ENCODE measurements at regions not wholly inside any gene's neighbourhood (a gene's known extent, or its start where the extent isn't known, plus 50 kb on each side); places are given as distances from the start of the nearest gene placed in this dataset.
A peak's percentile ranks its signal among the peaks of the same experiment; 100 is the strongest.
"Not testable (repeated sequence)": the region's sequence is repeated elsewhere in the genome, so short reads cannot be mapped to it uniquely, and the experiment has no call there.

- no peak for DNase-seq (ENCODE audit: low read depth)
Observed at GRCh38 chr6:6748001-6748400, 159.5 kb downstream of the LY86 start.

GRCh38 chr6:6749702-6750491 lies 161.4 kb downstream of the LY86 start:
- peak; percentile 46 for DNase-seq (ENCODE audit: low read depth)

GRCh38 chr6:6750594-6751265 lies 162.2 kb downstream of the LY86 start:
- DNase-seq (ENCODE audit: low read depth): no peak

- no peak for DNase-seq (ENCODE audit: low read depth)
Observed at GRCh38 chr6:6751266-6751596, 162.7 kb downstream of the LY86 start.

- DNase-seq (ENCODE audit: low read depth): peak; percentile 31
Observed at GRCh38 chr6:6751619-6752023, 163.1 kb downstream of the LY86 start.

- DNase-seq (ENCODE audit: low read depth): no peak
Observed at GRCh38 chr6:6752129-6752528, 163.6 kb downstream of the LY86 start.

- DNase-seq (ENCODE audit: low read depth): no peak
Observed at GRCh38 chr6:6753301-6753700, 164.8 kb downstream of the LY86 start.

GRCh38 chr6:6756526-6756925 lies 168.0 kb downstream of the LY86 start:
- no peak for DNase-seq (ENCODE audit: low read depth)

- no peak for DNase-seq (ENCODE audit: low read depth)
Observed at GRCh38 chr6:6758546-6758914, 170.0 kb downstream of the LY86 start.

- DNase-seq (ENCODE audit: low read depth): peak; percentile 6
Observed at GRCh38 chr6:6758915-6759654, 170.6 kb downstream of the LY86 start.

GRCh38 chr6:6760002-6760401 lies 171.5 kb downstream of the LY86 start:
- no peak for DNase-seq (ENCODE audit: low read depth)

- DNase-seq (ENCODE audit: low read depth): not testable (repeated sequence)
Observed at GRCh38 chr6:6762566-6762965, 174.0 kb downstream of the LY86 start.

- no peak for DNase-seq (ENCODE audit: low read depth)
Observed at GRCh38 chr6:6764764-6765434, 176.4 kb downstream of the LY86 start.

GRCh38 chr6:6766230-6766905 lies 177.8 kb downstream of the LY86 start:
- DNase-seq (ENCODE audit: low read depth): no peak

GRCh38 chr6:6769466-6769865 lies 180.9 kb downstream of the LY86 start:
- DNase-seq (ENCODE audit: low read depth): no peak

- DNase-seq (ENCODE audit: low read depth): no peak
Observed at GRCh38 chr6:6771224-6771945, 182.9 kb downstream of the LY86 start.

GRCh38 chr6:6771964-6772363 lies 183.4 kb downstream of the LY86 start:
- DNase-seq (ENCODE audit: low read depth): no peak

GRCh38 chr6:6772751-6773150 lies 184.2 kb downstream of the LY86 start:
- no peak for DNase-seq (ENCODE audit: low read depth)

- DNase-seq (ENCODE audit: low read depth): no peak
Observed at GRCh38 chr6:6775074-6775473, 186.6 kb downstream of the LY86 start.

GRCh38 chr6:6780231-6780630 lies 191.7 kb downstream of the LY86 start:
- no peak for DNase-seq (ENCODE audit: low read depth)

GRCh38 chr6:6781172-6781872 lies 192.8 kb downstream of the LY86 start:
- no peak for DNase-seq (ENCODE audit: low read depth)
